ENCODE measurements at regions not wholly inside any gene's neighbourhood (a gene's known extent, or its start where the extent isn't known, plus 50 kb on each side); places are given as distances from the start of the nearest gene placed in this dataset.
"Not testable (repeated sequence)": the region's sequence is repeated elsewhere in the genome, so short reads cannot be mapped to it uniquely, and the experiment has no call there.

DNA sequence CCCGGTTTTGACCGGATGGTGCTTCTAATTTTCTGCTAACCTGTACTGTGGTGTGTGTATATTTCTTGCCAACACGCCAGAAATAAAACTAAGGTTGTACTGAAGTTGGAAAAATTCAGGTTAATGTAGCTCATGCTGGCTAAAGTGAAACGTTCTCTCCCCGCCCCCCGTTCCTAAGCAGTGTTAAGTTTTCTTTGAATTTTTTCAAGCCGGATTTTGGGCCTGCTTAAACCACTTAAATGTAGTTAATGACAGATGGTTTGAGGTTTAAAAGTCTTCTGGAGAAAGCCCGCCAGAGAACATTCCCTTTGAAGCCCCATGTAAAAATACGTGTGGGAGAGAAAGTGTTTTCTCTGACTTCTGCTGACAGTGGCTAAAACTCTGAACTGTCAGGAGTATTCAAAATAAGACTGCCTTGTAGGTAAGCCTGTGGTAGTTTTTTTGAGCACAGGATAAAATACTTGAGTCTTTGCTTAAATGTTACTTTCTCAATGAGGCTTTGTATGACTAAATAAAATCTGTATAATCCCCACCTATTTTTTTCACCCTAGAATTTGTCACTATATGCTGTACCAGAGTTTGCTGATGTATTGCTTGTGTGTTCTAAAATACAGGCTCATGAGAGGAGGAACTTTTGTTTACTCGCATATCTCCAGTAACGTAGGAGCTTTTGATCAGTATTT lies 101.3 kb downstream of the OR2B2 start:
- TF ChIP-seq, protein P1, sequence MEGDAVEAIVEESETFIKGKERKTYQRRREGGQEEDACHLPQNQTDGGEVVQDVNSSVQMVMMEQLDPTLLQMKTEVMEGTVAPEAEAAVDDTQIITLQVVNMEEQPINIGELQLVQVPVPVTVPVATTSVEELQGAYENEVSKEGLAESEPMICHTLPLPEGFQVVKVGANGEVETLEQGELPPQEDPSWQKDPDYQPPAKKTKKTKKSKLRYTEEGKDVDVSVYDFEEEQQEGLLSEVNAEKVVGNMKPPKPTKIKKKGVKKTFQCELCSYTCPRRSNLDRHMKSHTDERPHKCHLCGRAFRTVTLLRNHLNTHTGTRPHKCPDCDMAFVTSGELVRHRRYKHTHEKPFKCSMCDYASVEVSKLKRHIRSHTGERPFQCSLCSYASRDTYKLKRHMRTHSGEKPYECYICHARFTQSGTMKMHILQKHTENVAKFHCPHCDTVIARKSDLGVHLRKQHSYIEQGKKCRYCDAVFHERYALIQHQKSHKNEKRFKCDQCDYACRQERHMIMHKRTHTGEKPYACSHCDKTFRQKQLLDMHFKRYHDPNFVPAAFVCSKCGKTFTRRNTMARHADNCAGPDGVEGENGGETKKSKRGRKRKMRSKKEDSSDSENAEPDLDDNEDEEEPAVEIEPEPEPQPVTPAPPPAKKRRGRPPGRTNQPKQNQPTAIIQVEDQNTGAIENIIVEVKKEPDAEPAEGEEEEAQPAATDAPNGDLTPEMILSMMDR (IDR thresholded peaks at IDR 0.05; ENCODE audit: borderline replicate concordance), result no peak
- Histone ChIP-seq H3K27ac (replicated peaks) (peak overlapping the region; percentile 87), H3K9me3 (replicated peaks) (no peaks in the 10 kb centered on the region), H3K27me3 (ENCODE audit: low read depth) (peaks cover 95% of the 10 kb centered on the region), H3K36me3 (no peaks in the 10 kb centered on the region), H3K4me3 (peak overlapping the region; percentile 73), H3K4me1 (peaks cover 36% of the 10 kb centered on the region)
- intact Hi-C loops (cut with micrococcal nuclease), result no loop called here
- DNase-seq, result no peak

- no peaks in the 10 kb centered on the region for H3K36me3 ChIP-seq
- H3K4me3 ChIP-seq, result peak overlapping the region; percentile 73
- peak overlapping the region; percentile 87 for H3K27ac ChIP-seq (replicated peaks)
- intact Hi-C loops (cut with micrococcal nuclease), result no loop called here
- peak; percentile 41 for DNase-seq
- H3K9me3 ChIP-seq (replicated peaks), result no peaks in the 10 kb centered on the region
- H3K27me3 ChIP-seq (ENCODE audit: low read depth), result peaks cover 95% of the 10 kb centered on the region
- TF ChIP-seq, protein P1 (IDR thresholded peaks at IDR 0.05; ENCODE audit: borderline replicate concordance), result no peak
- H3K4me1 ChIP-seq, result peaks cover 33% of the 10 kb centered on the region
Observed at GRCh38 chr6:27809939-27810767, 102.0 kb downstream of the OR2B2 start.

- intact Hi-C loops (cut with micrococcal nuclease), result no loop called here
- Histone ChIP-seq H3K27me3 (ENCODE audit: low read depth) (peaks cover 97% of the 10 kb centered on the region), H3K9me3 (replicated peaks) (no peaks in the 10 kb centered on the region), H3K27ac (replicated peaks) (peak overlapping the region; percentile 87), H3K4me3 (peak overlapping the region; percentile 73), H3K36me3 (no peaks in the 10 kb centered on the region), H3K4me1 (peaks cover 30% of the 10 kb centered on the region)
- DNase-seq, result no peak
- TF ChIP-seq, protein P1 (IDR thresholded peaks at IDR 0.05; ENCODE audit: borderline replicate concordance), result no peak
Observed at GRCh38 chr6:27809067-27809938, 102.9 kb downstream of the OR2B2 start.

GRCh38 chr6:27808242-27809066 lies 103.7 kb downstream of the OR2B2 start:
- intact Hi-C loops (cut with micrococcal nuclease); DNase-seq; H3K9me3 ChIP-seq (replicated peaks); H3K36me3 ChIP-seq: not testable (repeated sequence)
- Histone ChIP-seq H3K27me3 (ENCODE audit: low read depth) (peaks cover 96% of the 10 kb centered on the region), H3K4me1 (peaks cover 30% of the 10 kb centered on the region), H3K4me3 (peak overlapping the region; percentile 73), H3K27ac (replicated peaks) (peak overlapping the region; percentile 81)

DNA sequence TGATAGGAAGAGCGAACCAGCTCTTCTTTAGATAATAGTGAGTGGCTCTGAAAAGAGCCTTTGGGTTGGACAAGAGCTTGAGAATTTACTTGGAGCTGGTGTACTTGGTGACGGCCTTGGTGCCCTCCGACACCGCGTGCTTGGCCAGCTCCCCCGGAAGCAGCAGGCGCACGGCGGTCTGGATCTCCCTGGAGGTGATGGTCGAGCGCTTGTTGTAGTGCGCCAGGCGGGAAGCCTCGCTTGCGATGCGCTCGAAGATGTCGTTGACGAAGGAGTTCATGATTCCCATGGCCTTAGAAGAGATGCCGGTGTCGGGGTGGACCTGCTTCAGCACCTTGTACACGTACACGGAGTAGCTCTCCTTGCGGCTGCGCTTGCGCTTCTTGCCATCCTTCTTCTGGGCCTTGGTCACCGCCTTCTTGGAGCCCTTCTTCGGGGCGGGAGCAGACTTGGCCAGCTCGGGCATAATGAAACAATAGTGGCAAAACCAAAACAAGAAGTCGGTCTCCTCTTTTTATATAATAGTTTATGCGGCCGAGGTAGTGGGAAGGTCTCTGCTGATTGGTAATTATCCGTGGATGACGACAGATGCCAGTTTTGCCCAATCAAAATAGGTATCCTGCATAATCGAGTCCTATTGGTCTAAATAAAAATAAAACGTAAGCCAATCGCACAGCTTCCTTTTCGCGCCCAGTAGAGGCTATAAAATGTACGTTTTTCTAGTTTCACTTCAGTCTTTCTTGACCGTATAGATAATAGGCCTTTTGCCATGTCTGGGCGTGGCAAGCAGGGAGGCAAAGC lies 104.6 kb downstream of the OR2B2 start:
- peak overlapping the region; percentile 73 for H3K4me3 ChIP-seq
- intact Hi-C loops (cut with micrococcal nuclease); H3K36me3 ChIP-seq; H3K9me3 ChIP-seq (replicated peaks): not testable (repeated sequence)
- H3K27ac ChIP-seq (replicated peaks), result peak overlapping the region; percentile 81
- H3K4me1 ChIP-seq, result peaks cover 30% of the 10 kb centered on the region
- H3K27me3 ChIP-seq (ENCODE audit: low read depth), result peaks cover 94% of the 10 kb centered on the region
- DNase-seq, result peak; percentile 33
